Stimulated activated memory B cell treated with anti-CD40 and anti-IgM and Interleukin-4, amounts not matched to agents 10 μg/mL and 1 μg/mL and 100 μg/mL, for 72 hours (primary cell): ENCODE measurements at regions not wholly inside any gene's neighbourhood (a gene's known extent, or its start where the extent isn't known, plus 50 kb on each side); places are given as distances from the start of the nearest gene placed in this dataset.

Experiments used
- ATAC-seq: fragments of 150-1000 bp; cut with Tn5 transposase; 2 replicates; pipeline ENCODE4 v1.10.0; 2021
- H3K27ac Mint-ChIP-seq: one replicate; pipeline ENCODE4 v1.8.0; 2022; ENCODE audit warnings: mild to moderate bottlenecking, mixed read lengths
- H3K27me3 Mint-ChIP-seq: one replicate; pipeline ENCODE4 v1.8.0; 2022; ENCODE audit warnings: mixed read lengths
- H3K36me3 Mint-ChIP-seq: one replicate; pipeline ENCODE4 v1.8.0; 2022; ENCODE audit warnings: mixed read lengths
- H3K4me1 Mint-ChIP-seq: one replicate; pipeline ENCODE4 v1.8.0; 2022; ENCODE audit warnings: mixed read lengths
- H3K4me3 Mint-ChIP-seq: one replicate; pipeline ENCODE4 v1.8.0; 2022; ENCODE audit warnings: mild to moderate bottlenecking, moderate library complexity, mixed read lengths
- H3K9me3 Mint-ChIP-seq: one replicate; pipeline ENCODE4 v1.8.0; 2022; ENCODE audit warnings: mixed read lengths

- Mint-ChIP-seq H3K9me3 (peaks cover 4% of the 10 kb centered on the region), H3K27me3 (no peaks in the 10 kb centered on the region), H3K4me1 (no peaks in the 10 kb centered on the region), H3K4me3 (no peak overlapping the region), H3K27ac (no peak overlapping the region), H3K36me3 (no peaks in the 10 kb centered on the region)
- ATAC-seq: no peak
Measured at GRCh38 chr19:30887042-30887441, 462.2 kb downstream of the TSHZ3 start.

DNA sequence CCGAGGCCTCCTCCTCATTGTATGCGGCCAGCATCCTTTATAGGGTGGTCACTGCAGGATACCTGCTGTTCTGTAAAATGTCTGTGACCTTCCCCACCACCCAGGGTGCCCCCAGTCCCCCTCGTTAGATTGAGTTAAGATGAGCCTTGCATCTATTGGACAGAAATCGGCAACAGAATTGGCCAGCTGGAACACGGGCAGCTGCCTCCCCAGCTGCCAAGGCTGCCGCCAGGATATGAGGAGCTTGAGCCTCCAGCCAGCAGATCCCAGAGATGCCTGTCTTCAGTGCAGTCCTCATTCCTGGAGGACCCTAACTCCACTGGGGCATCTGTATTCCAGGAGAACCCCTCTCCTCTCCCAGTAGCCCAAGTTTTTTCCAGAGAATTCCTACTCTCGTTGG, 463.0 kb downstream of the TSHZ3 start:
- Mint-ChIP-seq H3K27ac (no peak overlapping the region), H3K9me3 (no peaks in the 10 kb centered on the region), H3K4me3 (no peak overlapping the region), H3K27me3 (no peaks in the 10 kb centered on the region), H3K36me3 (no peaks in the 10 kb centered on the region), H3K4me1 (no peaks in the 10 kb centered on the region)
- no peak for ATAC-seq

- H3K4me3 Mint-ChIP-seq: no peak overlapping the region
- H3K27me3 Mint-ChIP-seq: no peaks in the 10 kb centered on the region
- no peaks in the 10 kb centered on the region for H3K9me3 Mint-ChIP-seq
- no peak for ATAC-seq
- no peaks in the 10 kb centered on the region for H3K4me1 Mint-ChIP-seq
- H3K36me3 Mint-ChIP-seq: no peaks in the 10 kb centered on the region
- no peak overlapping the region for H3K27ac Mint-ChIP-seq
Measured at GRCh38 chr19:30884146-30884812, 465.0 kb downstream of the TSHZ3 start.

DNA sequence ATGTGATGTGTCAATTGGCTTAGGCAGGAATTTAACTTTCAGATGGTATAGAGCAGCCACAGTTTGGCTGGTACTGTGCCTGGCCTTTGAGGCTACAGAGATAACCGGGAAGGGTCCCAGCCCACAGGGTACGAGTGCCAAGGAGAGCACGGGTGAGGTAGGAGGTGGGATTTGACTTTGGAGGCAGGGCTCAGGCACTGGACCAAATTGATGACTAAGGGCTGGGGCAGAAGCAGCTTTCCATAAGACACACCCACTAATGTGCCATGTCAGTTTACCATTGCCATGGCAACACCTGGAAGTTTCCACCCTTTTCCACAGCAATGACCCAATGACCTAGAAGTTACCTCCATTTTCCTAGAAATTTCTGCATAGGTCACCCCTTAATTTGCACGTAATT, 466.2 kb downstream of the TSHZ3 start:
- H3K4me1 Mint-ChIP-seq: no peaks in the 10 kb centered on the region
- H3K27me3 Mint-ChIP-seq: no peaks in the 10 kb centered on the region
- no peaks in the 10 kb centered on the region for H3K36me3 Mint-ChIP-seq
- H3K9me3 Mint-ChIP-seq: no peaks in the 10 kb centered on the region
- no peak overlapping the region for H3K4me3 Mint-ChIP-seq
- H3K27ac Mint-ChIP-seq: no peak overlapping the region
- ATAC-seq: no peak

DNA sequence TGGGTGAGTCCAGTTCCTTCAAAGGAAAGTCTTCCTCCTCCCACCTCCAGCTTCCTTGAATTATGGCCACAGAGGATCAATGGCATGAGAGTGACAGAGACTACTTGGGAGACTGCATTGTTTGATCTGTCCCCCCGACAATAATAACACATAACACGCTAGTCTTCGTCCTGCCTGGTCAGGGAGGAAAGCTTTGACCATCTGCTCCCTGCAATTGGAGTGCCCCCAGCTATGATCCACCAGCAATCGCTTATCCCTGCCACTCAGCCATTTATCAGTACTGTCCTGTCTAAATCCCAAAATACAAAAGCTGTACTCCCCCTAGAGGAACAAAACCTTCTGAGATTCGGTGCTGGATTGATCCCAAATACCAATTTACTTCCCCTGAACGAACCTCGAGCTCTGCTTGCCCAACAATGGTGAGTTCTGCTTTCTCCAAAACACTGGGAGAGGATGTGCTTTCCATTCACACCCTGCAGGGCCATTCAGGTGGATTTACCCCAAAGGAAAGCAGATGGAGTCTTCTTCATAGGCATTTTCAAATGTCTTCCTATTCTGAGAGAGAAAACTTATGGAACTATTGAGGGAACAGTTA, 466.7 kb downstream of the TSHZ3 start:
- ATAC-seq: no peak
- Mint-ChIP-seq H3K9me3 (peaks cover 2% of the 10 kb centered on the region), H3K4me1 (no peaks in the 10 kb centered on the region), H3K36me3 (no peaks in the 10 kb centered on the region), H3K27ac (no peak overlapping the region), H3K4me3 (no peak overlapping the region), H3K27me3 (no peaks in the 10 kb centered on the region)

GRCh38 chr19:30881930-30882329, 467.3 kb downstream of the TSHZ3 start:
- H3K27me3 Mint-ChIP-seq: no peaks in the 10 kb centered on the region
- ATAC-seq: no peak
- peaks cover 3% of the 10 kb centered on the region for H3K9me3 Mint-ChIP-seq
- no peak overlapping the region for H3K4me3 Mint-ChIP-seq
- no peaks in the 10 kb centered on the region for H3K36me3 Mint-ChIP-seq
- no peaks in the 10 kb centered on the region for H3K4me1 Mint-ChIP-seq
- H3K27ac Mint-ChIP-seq: no peak overlapping the region

- Mint-ChIP-seq H3K4me1 (no peaks in the 10 kb centered on the region), H3K4me3 (no peak overlapping the region), H3K27me3 (no peaks in the 10 kb centered on the region), H3K9me3 (peaks cover 3% of the 10 kb centered on the region), H3K27ac (no peak overlapping the region), H3K36me3 (no peaks in the 10 kb centered on the region)
- no peak for ATAC-seq
Measured at GRCh38 chr19:30881281-30881680, 468.0 kb downstream of the TSHZ3 start.

GRCh38 chr19:30880551-30880950, 468.7 kb downstream of the TSHZ3 start:
- H3K27me3 Mint-ChIP-seq: no peaks in the 10 kb centered on the region
- H3K4me3 Mint-ChIP-seq: no peak overlapping the region
- ATAC-seq: no peak
- H3K4me1 Mint-ChIP-seq: no peaks in the 10 kb centered on the region
- H3K27ac Mint-ChIP-seq: no peak overlapping the region
- no peaks in the 10 kb centered on the region for H3K36me3 Mint-ChIP-seq
- peaks cover 3% of the 10 kb centered on the region for H3K9me3 Mint-ChIP-seq

DNA sequence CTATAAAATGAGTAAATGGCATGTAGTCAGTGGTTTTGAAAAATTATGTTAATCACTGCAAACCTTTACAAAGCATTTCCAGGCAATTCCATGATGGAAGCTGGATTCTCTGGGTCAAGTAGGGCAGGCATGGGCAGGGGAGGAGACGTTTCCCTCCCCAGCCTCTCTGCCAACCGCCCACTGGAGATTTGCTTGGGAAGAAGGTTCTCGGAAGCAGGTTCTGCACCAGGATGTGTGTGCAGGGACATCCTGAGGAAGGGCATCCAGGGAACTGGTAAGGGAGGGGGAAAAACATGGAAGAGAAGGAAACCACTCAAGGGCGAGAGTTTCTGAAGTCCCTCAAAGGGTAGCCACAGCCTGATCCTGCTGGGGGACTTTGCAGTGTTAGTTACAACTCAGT, 469.1 kb downstream of the TSHZ3 start:
- Mint-ChIP-seq H3K27me3 (no peaks in the 10 kb centered on the region), H3K4me3 (no peak overlapping the region), H3K36me3 (no peaks in the 10 kb centered on the region), H3K4me1 (no peaks in the 10 kb centered on the region), H3K9me3 (peaks cover 3% of the 10 kb centered on the region), H3K27ac (no peak overlapping the region)
- no peak for ATAC-seq

- Mint-ChIP-seq H3K4me1 (no peaks in the 10 kb centered on the region), H3K27ac (no peak overlapping the region), H3K36me3 (no peaks in the 10 kb centered on the region), H3K27me3 (no peaks in the 10 kb centered on the region), H3K4me3 (no peak overlapping the region), H3K9me3 (peaks cover 3% of the 10 kb centered on the region)
- no peak for ATAC-seq
Measured at GRCh38 chr19:30879736-30880135, 469.5 kb downstream of the TSHZ3 start.

- H3K4me1 Mint-ChIP-seq: no peaks in the 10 kb centered on the region
- no peaks in the 10 kb centered on the region for H3K36me3 Mint-ChIP-seq
- peaks cover 3% of the 10 kb centered on the region for H3K9me3 Mint-ChIP-seq
- H3K4me3 Mint-ChIP-seq: no peak overlapping the region
- H3K27me3 Mint-ChIP-seq: no peaks in the 10 kb centered on the region
- no peak overlapping the region for H3K27ac Mint-ChIP-seq
- no peak for ATAC-seq
Measured at GRCh38 chr19:30879225-30879624, 470.0 kb downstream of the TSHZ3 start.

GRCh38 chr19:30878495-30878894, 470.7 kb downstream of the TSHZ3 start:
- Mint-ChIP-seq H3K27ac (no peak overlapping the region), H3K9me3 (peaks cover 3% of the 10 kb centered on the region), H3K4me3 (no peak overlapping the region), H3K4me1 (no peaks in the 10 kb centered on the region), H3K27me3 (no peaks in the 10 kb centered on the region), H3K36me3 (no peaks in the 10 kb centered on the region)
- no peak for ATAC-seq

- H3K4me3 Mint-ChIP-seq: no peak overlapping the region
- H3K27me3 Mint-ChIP-seq: no peaks in the 10 kb centered on the region
- no peaks in the 10 kb centered on the region for H3K4me1 Mint-ChIP-seq
- peaks cover 3% of the 10 kb centered on the region for H3K9me3 Mint-ChIP-seq
- no peaks in the 10 kb centered on the region for H3K36me3 Mint-ChIP-seq
- no peak for ATAC-seq
- H3K27ac Mint-ChIP-seq: no peak overlapping the region
Measured at GRCh38 chr19:30877661-30878113, 471.5 kb downstream of the TSHZ3 start.

GRCh38 chr19:30873691-30874090, 475.5 kb downstream of the TSHZ3 start:
- Mint-ChIP-seq H3K9me3 (peaks cover 6% of the 10 kb centered on the region), H3K36me3 (no peaks in the 10 kb centered on the region), H3K4me3 (no peak overlapping the region), H3K27ac (no peak overlapping the region), H3K27me3 (no peaks in the 10 kb centered on the region), H3K4me1 (no peaks in the 10 kb centered on the region)
- no peak for ATAC-seq

GRCh38 chr19:30873003-30873402, 476.2 kb downstream of the TSHZ3 start:
- Mint-ChIP-seq H3K4me1 (no peaks in the 10 kb centered on the region), H3K4me3 (no peak overlapping the region), H3K36me3 (no peaks in the 10 kb centered on the region), H3K27ac (no peak overlapping the region), H3K9me3 (peaks cover 6% of the 10 kb centered on the region), H3K27me3 (no peaks in the 10 kb centered on the region)
- ATAC-seq: no peak

- Mint-ChIP-seq H3K36me3 (no peaks in the 10 kb centered on the region), H3K27ac (no peak overlapping the region), H3K9me3 (peaks cover 5% of the 10 kb centered on the region), H3K27me3 (no peaks in the 10 kb centered on the region), H3K4me1 (no peaks in the 10 kb centered on the region), H3K4me3 (no peak overlapping the region)
- no peak for ATAC-seq
Measured at GRCh38 chr19:30871979-30872378, 477.3 kb downstream of the TSHZ3 start.
